ENCODE measurements at regions not wholly inside any gene's neighbourhood (a gene's known extent, or its start where the extent isn't known, plus 50 kb on each side); places are given as distances from the start of the nearest gene placed in this dataset.

- Mint-ChIP-seq H3K27me3 (ENCODE audit: low read depth) (no peaks in the 10 kb centered on the region), H3K36me3 (ENCODE audit: low read depth) (no peaks in the 10 kb centered on the region), H3K4me1 (peaks cover 9% of the 10 kb centered on the region), H3K4me3 (no peak overlapping the region), H3K27ac (ENCODE audit: unreplicated experiment) (no peak overlapping the region), H3K9me3 (no peaks in the 10 kb centered on the region)
- TF ChIP-seq CTCF (conservative IDR thresholded peaks at IDR 0.05), result no peak
- DNase-seq (ENCODE audit: low read depth, low spot score), result no peak
Measured at GRCh38 chr10:112004075-112004474, 179.5 kb downstream of the GPAM start.

GRCh38 chr10:112005044-112005443 is 178.5 kb downstream of the GPAM start:
- no peaks in the 10 kb centered on the region for H3K9me3 Mint-ChIP-seq
- no peak for DNase-seq (ENCODE audit: low read depth, low spot score)

GRCh38 chr10:112006407-112006806 is 177.2 kb downstream of the GPAM start:
- Mint-ChIP-seq H3K27me3 (ENCODE audit: low read depth) (no peaks in the 10 kb centered on the region), H3K4me1 (no peaks in the 10 kb centered on the region), H3K27ac (ENCODE audit: unreplicated experiment) (no peak overlapping the region), H3K36me3 (ENCODE audit: low read depth) (no peaks in the 10 kb centered on the region), H3K9me3 (no peaks in the 10 kb centered on the region), H3K4me3 (no peak overlapping the region)
- no peak for DNase-seq (ENCODE audit: low read depth, low spot score)
- TF ChIP-seq CTCF (conservative IDR thresholded peaks at IDR 0.05), result no peak

More at GRCh38 chr10:112005044-112005443, 178.5 kb downstream of the GPAM start:
- Mint-ChIP-seq H3K27ac (ENCODE audit: unreplicated experiment) (no peak overlapping the region), H3K36me3 (ENCODE audit: low read depth) (no peaks in the 10 kb centered on the region), H3K4me3 (no peak overlapping the region), H3K27me3 (ENCODE audit: low read depth) (no peaks in the 10 kb centered on the region), H3K4me1 (no peaks in the 10 kb centered on the region)
- no peak for TF ChIP-seq CTCF (conservative IDR thresholded peaks at IDR 0.05)

- no peaks in the 10 kb centered on the region for H3K27me3 Mint-ChIP-seq (ENCODE audit: low read depth)
- no peak for DNase-seq (ENCODE audit: low read depth, low spot score)
- H3K9me3 Mint-ChIP-seq, result no peaks in the 10 kb centered on the region
- H3K4me3 Mint-ChIP-seq, result no peak overlapping the region
- no peak overlapping the region for H3K27ac Mint-ChIP-seq (ENCODE audit: unreplicated experiment)
- no peaks in the 10 kb centered on the region for H3K4me1 Mint-ChIP-seq
- TF ChIP-seq CTCF (conservative IDR thresholded peaks at IDR 0.05), result no peak
- no peaks in the 10 kb centered on the region for H3K36me3 Mint-ChIP-seq (ENCODE audit: low read depth)
Measured at GRCh38 chr10:112006831-112007230, 176.7 kb downstream of the GPAM start.

- H3K27me3 Mint-ChIP-seq (ENCODE audit: low read depth), result no peaks in the 10 kb centered on the region
- no peak overlapping the region for H3K4me3 Mint-ChIP-seq
- no peak for TF ChIP-seq CTCF (conservative IDR thresholded peaks at IDR 0.05)
- DNase-seq (ENCODE audit: low read depth, low spot score), result no peak
- H3K27ac Mint-ChIP-seq (ENCODE audit: unreplicated experiment), result no peak overlapping the region
- no peaks in the 10 kb centered on the region for H3K4me1 Mint-ChIP-seq
- peaks cover 3% of the 10 kb centered on the region for H3K9me3 Mint-ChIP-seq
- no peaks in the 10 kb centered on the region for H3K36me3 Mint-ChIP-seq (ENCODE audit: low read depth)
Measured at GRCh38 chr10:112022196-112022595, 161.4 kb downstream of the GPAM start.

- peaks cover 1% of the 10 kb centered on the region for H3K9me3 Mint-ChIP-seq
- H3K27me3 Mint-ChIP-seq (ENCODE audit: low read depth), result no peaks in the 10 kb centered on the region
- TF ChIP-seq CTCF (conservative IDR thresholded peaks at IDR 0.05), result no peak
- no peak for DNase-seq (ENCODE audit: low read depth, low spot score)
- H3K4me3 Mint-ChIP-seq, result no peak overlapping the region
- peaks cover 2% of the 10 kb centered on the region for H3K36me3 Mint-ChIP-seq (ENCODE audit: low read depth)
- H3K27ac Mint-ChIP-seq (ENCODE audit: unreplicated experiment), result no peak overlapping the region
- H3K4me1 Mint-ChIP-seq, result no peaks in the 10 kb centered on the region
Measured at GRCh38 chr10:112024079-112024478, 159.5 kb downstream of the GPAM start.

Data from neural crest cell (in vitro differentiated cells).